ENCODE measurements at regions not wholly inside any gene's neighbourhood (a gene's known extent, or its start where the extent isn't known, plus 50 kb on each side); places are given as distances from the start of the nearest gene placed in this dataset.

DNA sequence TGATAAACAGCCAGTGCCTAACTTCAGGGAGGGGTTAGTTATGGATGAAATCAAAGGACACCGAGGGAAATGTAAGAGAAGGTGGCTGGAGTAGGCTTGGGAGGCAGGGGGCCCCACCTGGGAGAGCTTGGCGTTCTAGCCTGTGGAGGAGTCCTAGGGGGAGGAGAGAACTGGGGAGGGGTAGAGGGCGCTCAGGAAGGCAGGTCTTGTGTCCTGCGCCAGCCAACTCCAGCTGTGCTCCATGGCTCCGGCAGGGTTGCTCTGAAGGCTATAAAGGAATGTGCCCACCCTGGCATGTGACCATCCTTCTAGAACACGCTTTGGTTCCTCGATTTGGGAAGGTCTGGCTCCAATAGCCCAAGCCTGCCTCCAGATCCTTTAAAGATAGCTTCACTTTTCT, 96.3 kb downstream of the SEC61G start:
- ChIA-PET CTCF (no interaction called here), POLR2A (ENCODE audit: unreplicated experiment) (no interaction called here)
- H3K27me3 ChIP-seq (ENCODE audit: control insufficient read depth, insufficient read depth, low read length) = peaks cover 19% of the 10 kb centered on the region
- no peak overlapping the region for H2BK5ac ChIP-seq (ENCODE audit: low read depth, low read length, poor library complexity, severe bottlenecking)
- no peaks in the 10 kb centered on the region for H3K9me3 ChIP-seq (ENCODE audit: control insufficient read depth, insufficient read depth, low read length)
- no peak overlapping the region for H3K4me3 ChIP-seq (ENCODE audit: insufficient read depth, low read depth, low read length)
- no peak overlapping the region for H2BK20ac ChIP-seq (ENCODE audit: low read depth, low read length)
- no peak overlapping the region for H2AK5ac ChIP-seq (ENCODE audit: low read depth, low read length)
- H3K4me2 ChIP-seq (ENCODE audit: low read depth, low read length) = no peak overlapping the region
- H4K20me1 ChIP-seq (ENCODE audit: insufficient read depth, low read length) = no peaks in the 10 kb centered on the region
- no peak overlapping the region for H3K27ac ChIP-seq (ENCODE audit: insufficient read depth, low read length)
- H3K4ac ChIP-seq (ENCODE audit: low read depth, low read length) = no peak overlapping the region
- intact Hi-C loops (cut with micrococcal nuclease) (no loop called here), in situ Hi-C loops (cut with MboI; ENCODE audit: low sequenced_read_pairs) (no loop called here), dilution Hi-C loops (cut with HindIII; ENCODE audit: low sequenced_read_pairs, unreplicated experiment) (no loop called here)
- no peak overlapping the region for H3K9ac ChIP-seq (ENCODE audit: low read depth, low read length)
- no peaks in the 10 kb centered on the region for H3K9me1 ChIP-seq (ENCODE audit: insufficient read depth, low read length)
- H3K56ac ChIP-seq (ENCODE audit: extremely low read depth, insufficient read depth, low read length) = no peak overlapping the region
- H4K91ac ChIP-seq (ENCODE audit: insufficient read depth, low read depth, low read length) = no peak overlapping the region
- no peak overlapping the region for H3K18ac ChIP-seq (ENCODE audit: low read depth, low read length)
- 60% methylated on average over 3 of the region's 7 CpGs; no CpG with 5 or more reads in 1 of the 2 experiments for WGBS, 2 experiments (ENCODE audit: extremely low coverage in 2 of 2, insufficient read length in 1 of 2)
- no peaks in the 10 kb centered on the region for H3K4me1 ChIP-seq (ENCODE audit: control insufficient read depth, insufficient read depth, low read length)
- no peak overlapping the region for H2BK120ac ChIP-seq (ENCODE audit: low read depth, low read length)
- DNase-seq (no peak), ATAC-seq (ENCODE audit: low read depth) (no peak)
- H2BK15ac ChIP-seq (ENCODE audit: low read depth, low read length) = no peak overlapping the region
- H2AK9ac ChIP-seq (replicated peaks; ENCODE audit: low read depth, low read length, poor library complexity) = no peak overlapping the region
- BruUV-seq (replicated peaks) = no TSS peak
- no peak overlapping the region for H4K5ac ChIP-seq (ENCODE audit: low read depth, low read length)
- H3K14ac ChIP-seq (replicated peaks; ENCODE audit: low read depth, low read length) = no peak overlapping the region
- no peak overlapping the region for H3K23ac ChIP-seq (ENCODE audit: low read depth, low read length)
- no peak overlapping the region for H4K8ac ChIP-seq (ENCODE audit: low read depth in 2 of 2, low read length in 2 of 2)
- no peaks in the 10 kb centered on the region for H3K79me1 ChIP-seq (ENCODE audit: low read depth in 1 of 2, low read length in 2 of 2)
- H2AFZ ChIP-seq (replicated peaks; ENCODE audit: low read length, poor library complexity) = no peak overlapping the region
- TF ChIP-seq CEBPB (IDR thresholded peaks at IDR 0.05; ENCODE audit: low read depth, low read length) = no peak
- TF ChIP-seq, protein P1, sequence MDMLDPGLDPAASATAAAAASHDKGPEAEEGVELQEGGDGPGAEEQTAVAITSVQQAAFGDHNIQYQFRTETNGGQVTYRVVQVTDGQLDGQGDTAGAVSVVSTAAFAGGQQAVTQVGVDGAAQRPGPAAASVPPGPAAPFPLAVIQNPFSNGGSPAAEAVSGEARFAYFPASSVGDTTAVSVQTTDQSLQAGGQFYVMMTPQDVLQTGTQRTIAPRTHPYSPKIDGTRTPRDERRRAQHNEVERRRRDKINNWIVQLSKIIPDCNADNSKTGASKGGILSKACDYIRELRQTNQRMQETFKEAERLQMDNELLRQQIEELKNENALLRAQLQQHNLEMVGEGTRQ (IDR thresholded peaks at IDR 0.05; ENCODE audit: low read depth, low read length) = no peak
- TF ChIP-seq SMC3 (IDR thresholded peaks at IDR 0.05; ENCODE audit: low read depth, low read length) = no peak
- no peak for TF ChIP-seq BHLHE40 (IDR thresholded peaks at IDR 0.05; ENCODE audit: low read depth, low read length)
- TF ChIP-seq, protein P2, sequence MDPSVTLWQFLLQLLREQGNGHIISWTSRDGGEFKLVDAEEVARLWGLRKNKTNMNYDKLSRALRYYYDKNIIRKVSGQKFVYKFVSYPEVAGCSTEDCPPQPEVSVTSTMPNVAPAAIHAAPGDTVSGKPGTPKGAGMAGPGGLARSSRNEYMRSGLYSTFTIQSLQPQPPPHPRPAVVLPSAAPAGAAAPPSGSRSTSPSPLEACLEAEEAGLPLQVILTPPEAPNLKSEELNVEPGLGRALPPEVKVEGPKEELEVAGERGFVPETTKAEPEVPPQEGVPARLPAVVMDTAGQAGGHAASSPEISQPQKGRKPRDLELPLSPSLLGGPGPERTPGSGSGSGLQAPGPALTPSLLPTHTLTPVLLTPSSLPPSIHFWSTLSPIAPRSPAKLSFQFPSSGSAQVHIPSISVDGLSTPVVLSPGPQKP (IDR thresholded peaks at IDR 0.05; ENCODE audit: borderline replicate concordance, low read depth, low read length) = no peak
- TF ChIP-seq RAD21 (IDR thresholded peaks at IDR 0.05; ENCODE audit: low read length) = no peak
- no peak for TF ChIP-seq RCOR1 (IDR thresholded peaks at IDR 0.05; ENCODE audit: insufficient replicate concordance, low read length)
- TF ChIP-seq, protein P3, sequence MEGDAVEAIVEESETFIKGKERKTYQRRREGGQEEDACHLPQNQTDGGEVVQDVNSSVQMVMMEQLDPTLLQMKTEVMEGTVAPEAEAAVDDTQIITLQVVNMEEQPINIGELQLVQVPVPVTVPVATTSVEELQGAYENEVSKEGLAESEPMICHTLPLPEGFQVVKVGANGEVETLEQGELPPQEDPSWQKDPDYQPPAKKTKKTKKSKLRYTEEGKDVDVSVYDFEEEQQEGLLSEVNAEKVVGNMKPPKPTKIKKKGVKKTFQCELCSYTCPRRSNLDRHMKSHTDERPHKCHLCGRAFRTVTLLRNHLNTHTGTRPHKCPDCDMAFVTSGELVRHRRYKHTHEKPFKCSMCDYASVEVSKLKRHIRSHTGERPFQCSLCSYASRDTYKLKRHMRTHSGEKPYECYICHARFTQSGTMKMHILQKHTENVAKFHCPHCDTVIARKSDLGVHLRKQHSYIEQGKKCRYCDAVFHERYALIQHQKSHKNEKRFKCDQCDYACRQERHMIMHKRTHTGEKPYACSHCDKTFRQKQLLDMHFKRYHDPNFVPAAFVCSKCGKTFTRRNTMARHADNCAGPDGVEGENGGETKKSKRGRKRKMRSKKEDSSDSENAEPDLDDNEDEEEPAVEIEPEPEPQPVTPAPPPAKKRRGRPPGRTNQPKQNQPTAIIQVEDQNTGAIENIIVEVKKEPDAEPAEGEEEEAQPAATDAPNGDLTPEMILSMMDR (conservative IDR thresholded peaks at IDR 0.05; ENCODE audit: low read depth, low read length) = no peak
- no peak for TF ChIP-seq MXI1 (IDR thresholded peaks at IDR 0.05; ENCODE audit: borderline replicate concordance, low read depth, low read length)
- H3K36me3 ChIP-seq (ENCODE audit: control insufficient read depth, insufficient read depth, low read length) = no peaks in the 10 kb centered on the region
